Progenitor cell of endocrine pancreas (in vitro differentiated cells): ENCODE measurements at regions not wholly inside any gene's neighbourhood (a gene's known extent, or its start where the extent isn't known, plus 50 kb on each side); places are given as distances from the start of the nearest gene placed in this dataset.

Source experiments
- DNase-seq: peaks from one replicate; pipeline ENCODE4 v3.0.0; 2021; ENCODE audit warnings: low spot score; ENCODE audit not compliant: unreplicated experiment
- H3K27ac Mint-ChIP-seq: 2 replicates; pipeline ENCODE4 v1.8.0; 2021; ENCODE audit warnings: mild to moderate bottlenecking, moderate library complexity, mixed read lengths
- H3K27me3 Mint-ChIP-seq: 2 replicates; pipeline ENCODE4 v1.8.0; 2021; ENCODE audit warnings: mixed read lengths
- H3K36me3 Mint-ChIP-seq: 2 replicates; pipeline ENCODE4 v1.8.0; 2022; ENCODE audit warnings: mixed read lengths; ENCODE audit not compliant: insufficient read depth
- H3K4me1 Mint-ChIP-seq: 2 replicates; pipeline ENCODE4 v1.8.0; 2021; ENCODE audit warnings: low read depth, mixed read lengths
- H3K4me3 Mint-ChIP-seq: 2 replicates; pipeline ENCODE4 v1.8.0; 2021; ENCODE audit warnings: low read depth, mild to moderate bottlenecking, moderate library complexity, mixed read lengths
- H3K9me3 Mint-ChIP-seq: 2 replicates; pipeline ENCODE4 v1.8.0; 2021; ENCODE audit warnings: low read depth, mixed read lengths
- TF ChIP-seq, protein P1 (sequence below): fragments of 200-600 bp; sonication (generic); IDR thresholded peaks from one replicate; pipeline ENCODE4 v1.5.0; 2021; ENCODE audit warnings: antibody characterized with exemption, mild to moderate bottlenecking; ENCODE audit not compliant: unreplicated experiment

DNA sequence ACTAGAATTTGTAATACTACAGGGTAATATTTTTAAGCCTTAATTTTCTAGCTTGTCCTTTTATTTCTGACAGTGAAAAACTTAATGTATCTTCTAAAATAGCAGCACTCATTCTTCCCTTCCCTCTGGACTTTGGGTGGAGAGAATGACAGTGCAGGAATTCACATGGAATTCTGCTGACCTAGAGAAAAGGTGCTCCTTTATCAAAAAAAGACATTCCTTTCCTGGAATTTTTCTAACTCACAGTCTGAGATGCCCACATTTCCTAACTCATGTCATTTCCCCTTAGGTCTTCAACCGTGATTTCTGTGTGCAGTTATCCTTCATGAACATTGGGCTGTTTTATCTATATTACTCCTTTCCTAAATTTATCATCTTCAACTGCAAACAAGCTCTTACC is 137.8 kb upstream of the PDGFD start:
- Mint-ChIP-seq H3K4me1 (no peaks in the 10 kb centered on the region), H3K9me3 (no peaks in the 10 kb centered on the region), H3K36me3 (no peaks in the 10 kb centered on the region), H3K4me3 (no peak overlapping the region), H3K27ac (no peak overlapping the region), H3K27me3 (no peaks in the 10 kb centered on the region)
- no peak for DNase-seq
- TF ChIP-seq, protein P1, sequence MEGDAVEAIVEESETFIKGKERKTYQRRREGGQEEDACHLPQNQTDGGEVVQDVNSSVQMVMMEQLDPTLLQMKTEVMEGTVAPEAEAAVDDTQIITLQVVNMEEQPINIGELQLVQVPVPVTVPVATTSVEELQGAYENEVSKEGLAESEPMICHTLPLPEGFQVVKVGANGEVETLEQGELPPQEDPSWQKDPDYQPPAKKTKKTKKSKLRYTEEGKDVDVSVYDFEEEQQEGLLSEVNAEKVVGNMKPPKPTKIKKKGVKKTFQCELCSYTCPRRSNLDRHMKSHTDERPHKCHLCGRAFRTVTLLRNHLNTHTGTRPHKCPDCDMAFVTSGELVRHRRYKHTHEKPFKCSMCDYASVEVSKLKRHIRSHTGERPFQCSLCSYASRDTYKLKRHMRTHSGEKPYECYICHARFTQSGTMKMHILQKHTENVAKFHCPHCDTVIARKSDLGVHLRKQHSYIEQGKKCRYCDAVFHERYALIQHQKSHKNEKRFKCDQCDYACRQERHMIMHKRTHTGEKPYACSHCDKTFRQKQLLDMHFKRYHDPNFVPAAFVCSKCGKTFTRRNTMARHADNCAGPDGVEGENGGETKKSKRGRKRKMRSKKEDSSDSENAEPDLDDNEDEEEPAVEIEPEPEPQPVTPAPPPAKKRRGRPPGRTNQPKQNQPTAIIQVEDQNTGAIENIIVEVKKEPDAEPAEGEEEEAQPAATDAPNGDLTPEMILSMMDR: no peak

DNA sequence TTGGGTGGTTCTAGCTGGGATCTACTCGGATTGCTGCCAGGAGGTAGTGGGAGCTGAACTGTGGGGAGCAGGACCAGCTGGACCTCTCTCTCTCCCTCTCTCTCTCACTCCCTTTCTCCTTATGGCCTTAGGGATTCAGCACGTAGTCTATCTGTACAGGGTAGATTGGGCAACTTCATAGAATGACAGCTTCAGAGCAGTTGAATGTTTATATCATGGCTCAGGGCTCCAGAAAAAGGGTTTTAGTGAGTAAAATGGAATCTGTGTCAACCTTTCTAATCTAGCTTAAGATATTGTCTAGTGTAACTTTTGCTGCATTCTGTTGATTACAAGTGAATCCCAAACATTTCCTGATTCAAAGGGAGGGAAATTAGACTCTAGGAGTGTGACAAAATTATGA is 127.7 kb upstream of the PDGFD start:
- H3K9me3 Mint-ChIP-seq: no peaks in the 10 kb centered on the region
- TF ChIP-seq, protein P1: no peak
- DNase-seq: no peak
- no peak overlapping the region for H3K27ac Mint-ChIP-seq
- H3K4me3 Mint-ChIP-seq: no peak overlapping the region
- H3K36me3 Mint-ChIP-seq: no peaks in the 10 kb centered on the region
- no peaks in the 10 kb centered on the region for H3K4me1 Mint-ChIP-seq
- no peaks in the 10 kb centered on the region for H3K27me3 Mint-ChIP-seq

DNA sequence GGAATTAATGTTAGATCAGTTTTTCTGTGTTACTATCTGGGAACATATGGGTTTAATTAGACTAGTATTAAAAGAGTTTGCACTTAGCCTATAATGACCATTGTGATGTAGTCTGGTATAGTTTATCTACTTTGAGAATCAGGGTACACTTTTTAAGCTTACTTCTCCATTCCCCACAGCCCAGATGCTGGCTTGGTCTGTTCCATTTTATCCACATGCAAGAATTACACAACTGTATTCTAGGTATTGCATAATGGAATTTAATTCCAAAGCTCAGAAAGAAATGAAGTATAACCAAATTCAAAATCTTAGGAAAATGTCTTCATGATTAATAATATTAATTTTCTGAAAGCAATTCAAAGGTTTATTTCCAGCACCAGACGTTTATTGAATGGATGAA is 122.2 kb upstream of the PDGFD start:
- TF ChIP-seq, protein P1: no peak
- Mint-ChIP-seq H3K36me3 (no peaks in the 10 kb centered on the region), H3K4me3 (no peak overlapping the region), H3K9me3 (no peaks in the 10 kb centered on the region), H3K27me3 (no peaks in the 10 kb centered on the region), H3K27ac (no peak overlapping the region), H3K4me1 (no peaks in the 10 kb centered on the region)
- DNase-seq: no peak

DNA sequence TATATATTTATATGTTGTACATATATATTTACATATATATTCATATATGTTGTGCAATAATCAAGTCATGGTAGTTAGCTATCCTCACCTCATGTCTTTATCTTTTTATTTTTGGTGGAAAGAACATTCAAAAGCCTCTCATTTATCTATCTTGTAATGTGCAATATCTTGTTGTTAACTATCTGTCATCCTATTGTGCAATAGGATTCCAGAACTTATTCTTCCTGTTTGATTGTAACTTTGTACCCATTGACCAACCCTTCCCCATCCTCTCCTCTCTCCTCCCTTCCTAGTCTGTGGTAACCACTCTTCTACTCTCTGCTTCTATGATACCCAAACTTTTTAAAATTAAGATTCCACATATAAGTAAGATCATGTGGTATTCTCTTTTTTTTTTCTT is 115.6 kb upstream of the PDGFD start:
- no peaks in the 10 kb centered on the region for H3K4me1 Mint-ChIP-seq
- H3K9me3 Mint-ChIP-seq: no peaks in the 10 kb centered on the region
- H3K36me3 Mint-ChIP-seq: no peaks in the 10 kb centered on the region
- H3K4me3 Mint-ChIP-seq: no peak overlapping the region
- no peak overlapping the region for H3K27ac Mint-ChIP-seq
- DNase-seq: no peak
- TF ChIP-seq, protein P1: no peak
- H3K27me3 Mint-ChIP-seq: no peaks in the 10 kb centered on the region

DNA sequence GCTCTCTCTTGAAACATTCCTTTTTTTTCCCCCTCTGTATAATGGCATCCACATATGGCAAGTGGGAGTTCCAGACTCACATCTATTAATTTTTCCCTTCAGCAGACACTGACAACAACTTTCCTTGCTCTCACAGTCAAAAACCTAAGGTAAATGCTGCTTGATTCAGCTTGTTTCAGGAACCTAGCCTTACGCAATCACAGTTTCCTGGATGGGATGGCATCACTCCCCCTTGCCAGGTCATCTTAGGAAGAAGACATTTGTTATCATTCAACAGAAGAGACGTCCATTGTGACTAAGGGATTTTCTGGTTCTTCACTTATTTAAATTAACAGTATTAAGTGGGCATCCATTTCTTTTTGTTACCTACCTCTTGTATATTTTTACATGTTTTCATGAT is 112.0 kb upstream of the PDGFD start:
- H3K27me3 Mint-ChIP-seq: no peaks in the 10 kb centered on the region
- H3K4me1 Mint-ChIP-seq: no peaks in the 10 kb centered on the region
- TF ChIP-seq, protein P1: no peak
- H3K36me3 Mint-ChIP-seq: no peaks in the 10 kb centered on the region
- no peak overlapping the region for H3K27ac Mint-ChIP-seq
- H3K9me3 Mint-ChIP-seq: no peaks in the 10 kb centered on the region
- DNase-seq: no peak
- no peak overlapping the region for H3K4me3 Mint-ChIP-seq
